HG02571 (cell line): ENCODE measurements at regions not wholly inside any gene's neighbourhood (a gene's known extent, or its start where the extent isn't known, plus 50 kb on each side); places are given as distances from the start of the nearest gene placed in this dataset.

Experiments
- ATAC-seq: cut with Tn5 transposase; IDR thresholded peaks from one replicate; pipeline ENCODE4 v1.9.1; 2021; ENCODE audit warnings: mild to moderate bottlenecking, moderate library complexity; ENCODE audit not compliant: unreplicated experiment

- ATAC-seq = no peak
Measured at GRCh38 chr1:96041470-96041869, 680.1 kb upstream of the PTBP2 start.

GRCh38 chr1:96048572-96049212, 672.9 kb upstream of the PTBP2 start:
- no peak for ATAC-seq

- ATAC-seq = no peak
Measured at GRCh38 chr1:96049759-96050409, 671.7 kb upstream of the PTBP2 start.

DNA sequence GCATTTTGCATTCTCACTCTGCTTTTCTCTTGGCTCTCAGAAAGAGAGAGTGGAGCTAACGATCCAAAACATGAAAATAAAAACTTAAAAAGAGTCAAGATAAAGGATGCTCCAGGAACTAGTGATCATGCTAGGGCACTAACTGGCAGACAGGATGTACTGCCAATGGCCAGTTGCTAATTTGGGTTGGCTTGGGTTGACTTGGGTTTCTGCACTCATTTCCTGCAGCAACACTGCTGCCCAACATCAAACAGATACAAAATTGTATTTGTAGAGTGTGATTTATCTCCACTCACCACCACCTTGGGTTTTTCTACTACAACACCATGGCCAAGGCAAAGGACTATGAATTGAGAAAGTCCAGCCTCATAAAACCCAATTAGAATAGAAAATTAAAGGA, 662.3 kb upstream of the PTBP2 start:
- ATAC-seq = no peak

- no peak for ATAC-seq
Measured at GRCh38 chr1:96059736-96060135, 661.8 kb upstream of the PTBP2 start.

GRCh38 chr1:96060621-96061020, 661.0 kb upstream of the PTBP2 start:
- no peak for ATAC-seq

DNA sequence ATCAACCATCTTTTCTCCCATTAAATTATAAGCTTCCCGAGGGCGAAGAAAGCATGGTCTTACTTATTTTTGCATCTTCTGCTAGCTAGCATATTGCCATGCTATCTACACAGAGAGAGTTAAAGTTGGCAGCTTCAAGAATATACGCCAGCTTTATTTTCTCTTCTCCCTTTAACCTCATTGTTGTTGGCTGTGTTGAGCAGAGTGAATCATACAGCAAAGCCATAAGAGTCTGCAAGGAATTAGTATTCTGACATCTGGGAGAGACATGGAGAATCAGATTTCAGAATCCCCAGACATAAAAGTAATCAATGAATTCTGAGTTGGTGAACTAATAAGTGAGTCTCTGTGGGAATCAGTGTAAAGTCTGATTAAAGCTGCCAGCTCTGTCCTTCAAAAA, 649.6 kb upstream of the PTBP2 start:
- no peak for ATAC-seq

- ATAC-seq = no peak
Measured at GRCh38 chr1:96073100-96073499, 648.5 kb upstream of the PTBP2 start.

DNA sequence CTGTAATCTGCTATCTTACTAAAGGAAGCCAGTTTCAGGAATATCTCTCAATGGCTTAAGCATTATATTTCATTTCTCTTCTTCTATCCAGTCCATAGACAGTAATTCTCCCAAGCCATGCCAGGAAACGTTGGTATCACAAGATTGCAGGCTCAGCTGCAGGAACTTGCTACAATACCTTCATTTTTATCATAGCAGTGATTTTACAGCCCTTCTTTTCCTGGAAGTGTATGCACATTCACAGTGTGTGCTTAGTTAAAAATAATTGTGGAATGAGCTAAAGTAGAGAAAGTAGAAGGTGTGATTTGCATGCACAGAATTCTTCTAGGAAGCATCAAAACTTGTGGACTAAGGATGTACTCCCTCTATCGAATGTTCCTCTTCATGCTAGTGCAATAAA, 647.2 kb upstream of the PTBP2 start:
- ATAC-seq = no peak

DNA sequence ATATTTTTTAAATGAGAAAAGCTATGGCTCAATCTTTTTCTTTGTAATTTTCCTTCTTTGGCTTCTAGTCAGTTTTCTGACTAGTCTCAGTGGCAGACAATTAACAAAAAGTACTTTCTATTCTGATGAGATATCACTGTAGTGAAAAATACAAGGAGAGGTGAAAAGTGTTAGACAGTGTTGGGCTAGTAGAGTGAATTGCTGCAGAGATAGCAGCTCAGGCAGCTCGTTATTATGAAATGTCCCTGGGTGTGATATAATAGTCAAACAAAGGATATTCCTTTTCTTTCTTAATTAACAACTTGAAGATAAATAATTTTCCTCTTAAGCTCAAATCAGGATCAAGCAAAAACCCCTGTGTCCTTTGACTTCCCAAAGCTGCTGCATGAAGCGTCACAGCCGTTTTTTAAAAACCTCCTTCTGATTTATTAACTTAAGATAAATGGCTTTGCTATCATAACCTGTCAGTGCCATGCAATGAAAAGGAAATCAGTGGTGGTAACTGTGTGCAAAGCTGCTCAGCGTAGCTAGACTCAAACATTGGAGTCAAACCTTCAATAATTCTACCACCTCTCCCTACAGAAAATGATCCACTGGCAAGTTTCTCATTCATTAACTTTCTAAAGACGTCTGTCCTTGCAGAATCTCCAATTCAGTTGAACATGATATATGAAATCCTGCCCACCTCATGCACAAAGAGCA, 646.6 kb upstream of the PTBP2 start:
- no peak for ATAC-seq

GRCh38 chr1:96075704-96076455, 645.7 kb upstream of the PTBP2 start:
- no peak for ATAC-seq

DNA sequence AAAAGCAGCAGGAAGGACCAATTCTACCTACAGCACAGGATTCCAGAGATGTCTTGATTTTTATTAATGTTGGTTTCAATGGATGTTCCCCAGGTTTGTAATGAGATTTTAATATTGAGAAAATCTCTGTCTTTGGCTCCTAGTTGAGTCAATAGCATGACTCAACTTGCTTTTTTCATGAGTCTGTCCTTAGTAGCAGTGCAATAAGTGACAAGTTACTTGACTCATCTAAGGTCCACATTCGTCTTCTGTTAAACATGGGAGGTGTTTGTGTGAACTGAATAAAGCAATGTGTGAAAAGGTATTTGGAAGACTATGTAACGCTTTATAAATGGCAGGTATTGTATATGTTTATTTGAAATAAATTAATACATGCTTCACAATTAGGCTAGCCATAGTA, 645.0 kb upstream of the PTBP2 start:
- ATAC-seq = no peak

GRCh38 chr1:96079581-96079980, 642.0 kb upstream of the PTBP2 start:
- no peak for ATAC-seq

GRCh38 chr1:96080925-96081324, 640.7 kb upstream of the PTBP2 start:
- no peak for ATAC-seq

- ATAC-seq = no peak
Measured at GRCh38 chr1:96087719-96088118, 633.9 kb upstream of the PTBP2 start.

DNA sequence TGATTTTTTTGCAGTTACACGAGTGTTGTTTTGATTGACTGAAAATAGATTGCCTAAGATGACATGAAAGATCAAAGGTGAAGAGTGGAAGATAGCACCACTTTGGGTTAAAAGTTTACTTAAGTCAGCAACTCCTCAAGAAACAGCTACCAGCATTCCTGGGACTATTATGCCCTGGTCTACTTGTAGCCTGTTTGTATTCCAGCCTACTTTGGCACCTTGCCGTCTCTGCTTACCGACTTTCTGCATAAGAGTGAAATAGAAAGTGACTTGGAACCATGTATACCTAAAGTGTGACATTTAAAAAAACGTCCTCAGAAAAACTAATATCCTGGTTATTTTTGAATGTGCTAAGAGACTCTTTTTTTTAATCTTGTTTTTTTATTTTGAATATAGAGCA, 631.5 kb upstream of the PTBP2 start:
- no peak for ATAC-seq

DNA sequence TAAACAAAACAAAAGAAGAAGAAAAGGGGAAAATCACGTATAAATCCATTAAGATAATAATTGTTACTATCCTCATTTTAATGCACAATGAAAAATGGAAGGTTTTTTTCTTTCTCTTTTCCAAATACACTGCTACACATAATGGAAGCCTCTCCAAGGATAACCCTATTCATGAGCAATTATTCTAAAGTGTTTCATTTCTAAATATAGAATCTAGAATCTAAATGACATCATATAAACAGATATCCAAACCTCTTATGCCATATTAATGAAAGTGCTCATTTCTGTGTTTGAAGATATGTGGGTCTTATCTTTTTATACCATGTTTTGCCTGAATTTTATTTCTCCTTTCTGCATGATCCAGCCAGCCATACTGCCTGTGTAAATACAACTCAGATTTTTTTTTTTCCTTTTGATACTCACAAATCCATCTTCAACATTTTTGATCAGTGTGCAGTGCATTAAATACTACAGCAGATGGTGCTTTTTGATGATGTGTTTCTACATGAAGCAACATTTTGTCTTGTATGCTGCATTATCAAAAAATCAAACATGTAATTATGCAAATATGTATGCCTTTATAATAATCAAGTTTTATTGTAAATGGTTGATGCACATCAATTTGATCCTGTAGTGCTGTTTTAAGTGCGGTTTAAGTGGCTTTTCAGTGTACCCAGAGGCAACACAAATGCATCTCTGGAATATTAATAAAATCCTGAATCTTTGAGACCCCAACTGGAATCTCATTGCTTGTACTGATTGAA, 625.6 kb upstream of the PTBP2 start:
- ATAC-seq = no peak

DNA sequence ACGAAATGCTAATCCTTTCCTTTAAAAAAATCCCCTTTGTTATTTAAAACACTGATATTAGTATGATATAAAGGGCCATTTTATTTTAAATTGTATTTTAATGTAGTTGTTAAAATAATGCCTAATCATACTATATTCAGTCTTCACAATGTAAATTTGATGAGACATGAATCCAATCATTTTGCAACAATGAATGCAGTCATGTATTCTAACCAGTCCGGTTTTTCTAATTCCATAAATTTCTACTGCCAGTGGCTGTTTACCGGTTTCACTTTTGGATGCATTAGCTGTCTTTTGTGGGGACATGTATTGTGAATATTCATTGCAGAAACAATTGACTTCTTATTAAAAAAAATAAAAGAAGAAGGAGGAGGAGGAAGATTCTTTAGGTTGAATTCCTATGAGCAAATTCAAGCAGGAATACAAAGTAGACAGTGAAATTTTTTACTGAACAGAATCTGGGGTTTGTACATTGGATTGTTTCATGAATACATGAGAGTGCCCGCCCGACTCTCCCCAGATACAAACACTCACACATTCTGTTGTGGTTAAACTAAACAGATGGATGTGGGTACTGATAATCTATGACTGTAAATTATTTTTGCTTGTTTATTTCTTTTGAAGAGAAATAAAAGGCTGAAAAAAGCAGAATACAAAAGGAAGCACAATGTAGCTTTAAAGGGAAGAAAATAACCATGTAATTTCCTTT, 624.8 kb upstream of the PTBP2 start:
- no peak for ATAC-seq

- no peak for ATAC-seq
Measured at GRCh38 chr1:96104506-96104905, 617.1 kb upstream of the PTBP2 start.

DNA sequence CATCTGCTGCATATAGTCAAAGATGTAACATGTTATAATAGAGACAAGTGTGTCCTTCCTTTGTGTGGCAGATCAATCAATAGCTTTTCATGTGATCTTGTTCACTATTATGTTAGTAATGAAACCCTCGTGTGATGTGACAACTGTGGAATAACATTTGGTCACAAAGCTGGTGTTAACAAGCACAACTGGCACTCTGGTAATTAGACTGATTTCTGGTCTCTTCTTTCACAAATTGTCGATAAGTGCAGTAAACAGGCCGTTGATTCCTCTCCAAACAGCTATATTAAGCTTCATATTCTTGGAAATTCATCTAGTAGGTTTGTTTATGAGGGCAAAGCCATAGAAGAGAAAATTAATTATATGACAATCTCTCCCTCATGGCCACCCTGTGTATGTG, 616.7 kb upstream of the PTBP2 start:
- ATAC-seq = no peak
